Colonic mucosa (tissue), 4 donors: ENCODE measurements at regions not wholly inside any gene's neighbourhood (a gene's known extent, or its start where the extent isn't known, plus 50 kb on each side); places are given as distances from the start of the nearest gene placed in this dataset.

Experiments
- DNase-seq: peaks from one replicate; pipeline ENCODE4 v3.0.0-alpha.2; 2020
- H3K27ac ChIP-seq: fragments of 200-600 bp; one replicate; pipeline ENCODE4 v1.8.0; 2021
- H3K27me3 ChIP-seq: fragments of 200-600 bp; one replicate; pipeline ENCODE4 v1.8.0; 2021
- H3K36me3 ChIP-seq: fragments of 200-600 bp; one replicate; pipeline ENCODE4 v1.8.0; 2021
- H3K4me1 ChIP-seq: fragments of 200-600 bp; one replicate; pipeline ENCODE4 v1.8.0; 2021; ENCODE audit warnings: mild to moderate bottlenecking
- H3K4me3 ChIP-seq: fragments of 200-600 bp; one replicate; pipeline ENCODE4 v1.8.0; 2021
- H3K9ac ChIP-seq, 2 donors: one replicate each; pipeline ENCODE4 v1.7.0; 2013; ENCODE audit warnings: control low read depth in 2 of 2, low read depth in 2 of 2, low read length in 2 of 2
- H3K9me3 ChIP-seq: fragments of 200-600 bp; one replicate; pipeline ENCODE4 v1.8.0; 2021
- CTCF ChIP-seq: fragments of 200-600 bp; IDR thresholded peaks from one replicate; pipeline ENCODE4 v1.8.0; 2022; ENCODE audit warnings: antibody characterized with exemption, mild to moderate bottlenecking
- intact Hi-C: fragments of 100-400 bp; cut with DNase I; formaldehyde crosslinking; loops from one replicate; pipeline ENCODE4 v1.14.1; 2022
- donor health status: healthy.
- donor health status: DM: no; HTN: no; CAD: no.
- donor health status: DM: no; HTN: no; CAD: no.

DNA sequence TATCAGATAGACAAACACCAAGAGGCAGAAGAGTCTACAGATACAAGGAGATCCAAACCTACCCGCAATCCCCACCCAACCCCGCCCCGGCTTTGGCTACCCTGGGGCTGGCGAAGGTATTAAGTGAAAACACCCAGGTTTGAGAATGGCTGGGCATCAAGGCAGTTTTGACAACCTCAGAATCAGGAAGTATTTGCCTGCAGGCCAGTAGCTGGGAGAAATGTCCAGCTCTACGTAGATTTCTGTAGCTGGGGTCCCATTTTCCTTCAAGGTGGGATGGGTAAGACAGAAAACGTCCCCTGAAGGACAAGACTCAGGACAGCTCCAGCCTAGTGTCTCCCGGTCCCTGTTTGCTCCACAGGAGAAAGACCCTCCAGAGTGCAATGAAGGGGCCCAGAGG is 101.8 kb upstream of the ERG start:
- Histone ChIP-seq H3K27ac (no peak overlapping the region), H3K4me1 (no peaks in the 10 kb centered on the region), H3K4me3 (no peak overlapping the region), H3K36me3 (no peaks in the 10 kb centered on the region), H3K9ac (no peak overlapping the region), H3K9me3 (no peaks in the 10 kb centered on the region), H3K27me3 (no peaks in the 10 kb centered on the region)
- DNase-seq, result no peak
- intact Hi-C loops, result no loop called here
- no peak for TF ChIP-seq CTCF

DNA sequence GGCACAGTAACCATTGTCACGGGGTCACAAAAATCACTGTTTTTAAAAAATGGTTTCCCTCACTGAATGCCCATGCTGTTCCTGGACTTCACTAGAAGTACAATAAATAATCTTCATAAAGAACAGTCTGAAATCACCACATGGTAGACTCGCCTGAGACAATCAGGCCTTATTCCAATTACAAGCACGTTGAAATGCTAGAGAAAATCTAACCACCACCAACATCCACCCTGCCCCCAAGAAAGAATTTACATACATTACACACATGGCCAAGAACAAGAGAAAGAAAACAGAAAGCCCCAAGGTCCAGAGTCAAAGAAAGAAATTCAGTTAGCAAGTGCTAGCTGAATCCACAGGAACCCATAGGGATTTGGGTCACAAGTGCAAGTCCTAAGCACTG is 107.0 kb upstream of the ERG start:
- no peak overlapping the region for H3K27ac ChIP-seq
- no peaks in the 10 kb centered on the region for H3K36me3 ChIP-seq
- no peak for TF ChIP-seq CTCF
- DNase-seq, result no peak
- no peak overlapping the region for H3K9ac ChIP-seq
- no peaks in the 10 kb centered on the region for H3K27me3 ChIP-seq
- H3K4me1 ChIP-seq, result no peaks in the 10 kb centered on the region
- intact Hi-C loops, result no loop called here
- no peak overlapping the region for H3K4me3 ChIP-seq
- H3K9me3 ChIP-seq, result no peaks in the 10 kb centered on the region

DNA sequence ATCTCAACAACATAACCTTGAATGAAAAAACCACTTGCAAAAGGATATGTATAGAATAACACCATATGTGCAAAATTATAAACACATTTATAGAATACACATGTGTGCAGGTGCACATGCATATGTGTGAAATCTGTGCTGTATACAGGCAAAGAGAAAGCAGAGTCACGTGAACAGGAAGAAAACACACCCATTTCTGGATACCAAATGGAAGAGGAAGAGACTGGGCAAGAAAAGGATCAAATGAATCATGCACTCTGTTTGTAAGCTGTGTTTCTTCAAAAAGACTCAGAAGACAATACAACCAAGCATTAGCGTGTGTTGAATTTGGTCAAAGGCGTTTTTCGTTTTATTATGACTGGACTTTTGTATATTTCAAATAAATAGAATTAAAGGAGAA is 111.3 kb upstream of the ERG start:
- H3K9me3 ChIP-seq, result no peaks in the 10 kb centered on the region
- intact Hi-C loops, result no loop called here
- DNase-seq, result no peak
- H3K27me3 ChIP-seq, result no peaks in the 10 kb centered on the region
- no peaks in the 10 kb centered on the region for H3K4me1 ChIP-seq
- no peak overlapping the region for H3K9ac ChIP-seq
- no peak for TF ChIP-seq CTCF
- no peak overlapping the region for H3K4me3 ChIP-seq
- H3K27ac ChIP-seq, result no peak overlapping the region
- H3K36me3 ChIP-seq, result no peaks in the 10 kb centered on the region

- Histone ChIP-seq H3K36me3 (no peaks in the 10 kb centered on the region), H3K4me3 (no peak overlapping the region), H3K27ac (no peak overlapping the region), H3K27me3 (no peaks in the 10 kb centered on the region), H3K4me1 (no peaks in the 10 kb centered on the region), H3K9ac (no peak overlapping the region), H3K9me3 (no peaks in the 10 kb centered on the region)
- TF ChIP-seq CTCF, result no peak
- intact Hi-C loops, result no loop called here
- DNase-seq, result no peak
Measured at GRCh38 chr21:38610623-38611251, 112.5 kb upstream of the ERG start.

- H3K9me3 ChIP-seq, result no peaks in the 10 kb centered on the region
- H3K4me1 ChIP-seq, result no peaks in the 10 kb centered on the region
- H3K36me3 ChIP-seq, result no peaks in the 10 kb centered on the region
- intact Hi-C loops, result no loop called here
- no peak for DNase-seq
- H3K9ac ChIP-seq, result no peak overlapping the region
- no peak for TF ChIP-seq CTCF
- no peak overlapping the region for H3K4me3 ChIP-seq
- no peak overlapping the region for H3K27ac ChIP-seq
- no peaks in the 10 kb centered on the region for H3K27me3 ChIP-seq
Measured at GRCh38 chr21:38611277-38611676, 113.0 kb upstream of the ERG start.
